ENCODE measurements at regions not wholly inside any gene's neighbourhood (a gene's known extent, or its start where the extent isn't known, plus 50 kb on each side); places are given as distances from the start of the nearest gene placed in this dataset.

- TF ChIP-seq POLR2A (IDR thresholded peaks at IDR 0.05) (no peak), CTCF (IDR thresholded peaks at IDR 0.05) (no peak)
Observed at GRCh38 chr10:128900456-128900855, 566.6 kb upstream of the MGMT start.
